Pancreas (tissue), 10 donors: ENCODE measurements at regions not wholly inside any gene's neighbourhood (a gene's known extent, or its start where the extent isn't known, plus 50 kb on each side); places are given as distances from the start of the nearest gene placed in this dataset.

Experiments
- ATAC-seq, 4 donors: fragments of 200-7000 bp; cut with Tn5 transposase; one replicate each; pipeline versions ENCODE4 v1.8.0 to v1.9.1; 2020; ENCODE audit warnings: mild to moderate bottlenecking in 4 of 4, moderate library complexity in 4 of 4
- DNase-seq, 6 donors: peaks; one replicate each; pipeline ENCODE4 v3.0.0-alpha.2; 2020
- FAIRE-seq: peaks from 2 replicates; lab custom pipeline; 2012; peaks lifted over from hg19 to GRCh38; lab: Jason Lieb, UNC
- H3K27ac ChIP-seq, 4 donors: fragments of 200-600 bp; sonication (generic); 1 replicate in 3 of 4; 2 replicates in 1 of 4; pipeline versions ENCODE4 v1.5.0 to v1.8.0; 2020
- H3K27me3 ChIP-seq, 4 donors: fragments of 200-600 bp; one replicate each; pipeline ENCODE4 v1.8.0; 2021
- H3K36me3 ChIP-seq, 3 donors: fragments of 200-600 bp; sonication (generic) in 1 of 3; one replicate each; pipeline versions ENCODE4 v1.5.0 to v1.8.0; 2020 to 2021
- H3K4me1 ChIP-seq, 3 donors: fragments of 200-600 bp; one replicate each; pipeline ENCODE4 v1.8.0; 2021
- H3K4me3 ChIP-seq, 4 donors: fragments of 200-600 bp; sonication (generic) in 2 of 4; one replicate each; pipeline versions ENCODE4 v1.5.0 to v1.8.0; 2020 to 2021
- H3K9me3 ChIP-seq, 4 donors: fragments of 200-600 bp; one replicate each; pipeline ENCODE4 v1.8.0; 2021
- WGBS, 2 donors: extraction: QIAGEN DNeasy Blood & Tissue Kit; methylation state at CpG; one replicate each; pipeline ENCODE4 v1.1.7; 2013; 5-methylcytosine and 5-hydroxymethylcytosine counted together
- intact Hi-C, 3 donors: fragments of 100-400 bp; cut with DNase I; formaldehyde crosslinking; loops; one replicate each; pipeline versions ENCODE4 v1.11.1 to v1.14.2; 2022
- TF ChIP-seq, protein P1 (sequence below), 4 donors: fragments of 200-600 bp; sonication (generic) in 3 of 4; IDR thresholded peaks; one replicate each; pipeline versions ENCODE4 v1.5.0 to v1.8.0; 2021; ENCODE audit warnings: antibody characterized with exemption in 4 of 4
- donor health status: healthy with polysubstance abuse.
- donor health status: DM: no; HTN: no; CAD: no; lungs with moderate emphysema.
- donor health status: DM: no; HTN: no; CAD: no.
- donor health status: control.
- donor health status: control.
- donor health status: Bipolar disorder and iron deficiency.
- donor health status: DM: yes; HTN: yes; CAD: no.
- donor health status: DM: no; HTN: no; CAD: no.
- donor health status: DM: no; HTN: no; CAD: no.
- donor health status: DM: yes; HTN: yes; CAD: no.

DNA sequence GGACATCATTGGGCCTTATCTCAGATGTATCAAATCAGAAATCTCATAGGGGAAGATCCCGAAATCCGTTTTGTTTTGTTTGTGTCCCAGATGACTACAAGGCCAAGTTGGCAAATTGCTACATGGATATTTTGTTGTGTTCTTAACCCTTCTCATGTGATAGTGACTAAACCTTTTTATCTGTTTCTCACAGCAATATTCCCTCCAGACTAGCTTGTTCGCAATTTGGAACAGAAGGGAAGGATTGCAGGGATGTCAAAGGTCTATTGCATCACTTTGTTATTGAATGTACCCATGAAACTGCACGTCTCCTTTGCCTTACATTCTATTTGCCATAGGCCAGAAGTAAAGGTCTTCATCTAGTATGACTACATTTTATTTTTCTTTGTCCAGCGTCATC lies 453.9 kb downstream of the NFIB start:
- TF ChIP-seq, protein P1, sequence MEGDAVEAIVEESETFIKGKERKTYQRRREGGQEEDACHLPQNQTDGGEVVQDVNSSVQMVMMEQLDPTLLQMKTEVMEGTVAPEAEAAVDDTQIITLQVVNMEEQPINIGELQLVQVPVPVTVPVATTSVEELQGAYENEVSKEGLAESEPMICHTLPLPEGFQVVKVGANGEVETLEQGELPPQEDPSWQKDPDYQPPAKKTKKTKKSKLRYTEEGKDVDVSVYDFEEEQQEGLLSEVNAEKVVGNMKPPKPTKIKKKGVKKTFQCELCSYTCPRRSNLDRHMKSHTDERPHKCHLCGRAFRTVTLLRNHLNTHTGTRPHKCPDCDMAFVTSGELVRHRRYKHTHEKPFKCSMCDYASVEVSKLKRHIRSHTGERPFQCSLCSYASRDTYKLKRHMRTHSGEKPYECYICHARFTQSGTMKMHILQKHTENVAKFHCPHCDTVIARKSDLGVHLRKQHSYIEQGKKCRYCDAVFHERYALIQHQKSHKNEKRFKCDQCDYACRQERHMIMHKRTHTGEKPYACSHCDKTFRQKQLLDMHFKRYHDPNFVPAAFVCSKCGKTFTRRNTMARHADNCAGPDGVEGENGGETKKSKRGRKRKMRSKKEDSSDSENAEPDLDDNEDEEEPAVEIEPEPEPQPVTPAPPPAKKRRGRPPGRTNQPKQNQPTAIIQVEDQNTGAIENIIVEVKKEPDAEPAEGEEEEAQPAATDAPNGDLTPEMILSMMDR (IDR thresholded peaks at IDR 0.05) = no peak
- Histone ChIP-seq H3K9me3 (no peaks in the 10 kb centered on the region), H3K27ac (no peak overlapping the region), H3K27me3 (no peaks in the 10 kb centered on the region), H3K4me3 (no peak overlapping the region), H3K36me3 (no peaks in the 10 kb centered on the region), H3K4me1 (no peaks in the 10 kb centered on the region)
- FAIRE-seq (no peak), DNase-seq (no peak), ATAC-seq (peak in 2 of 4 donors; percentile 40 to 57)
- 68 to 78% methylated on average over 5 of the region's 5 CpGs for WGBS, 2 donors
- intact Hi-C loops = no loop called here

DNA sequence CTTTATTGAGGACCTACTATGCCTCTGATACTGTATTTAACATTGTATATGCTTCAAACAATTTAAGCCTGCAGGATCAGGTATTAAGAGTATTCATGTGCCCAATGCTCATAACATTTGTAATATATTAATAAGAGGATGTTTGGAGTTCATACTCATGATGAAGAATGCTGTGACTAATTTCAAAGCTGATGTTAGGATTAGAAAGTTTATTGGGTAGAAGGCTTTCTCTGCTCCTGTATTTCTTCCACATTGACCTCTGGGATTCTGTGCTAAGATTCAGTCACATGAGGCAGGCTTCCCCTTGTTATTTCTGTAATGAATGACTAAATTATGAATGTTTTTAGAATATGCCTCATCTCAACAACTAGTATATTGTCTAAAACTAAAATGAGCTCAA lies 456.4 kb downstream of the NFIB start:
- Histone ChIP-seq H3K9me3 (no peaks in the 10 kb centered on the region), H3K36me3 (no peaks in the 10 kb centered on the region), H3K4me1 (no peaks in the 10 kb centered on the region), H3K27ac (no peak overlapping the region), H3K27me3 (no peaks in the 10 kb centered on the region), H3K4me3 (no peak overlapping the region)
- intact Hi-C loops = no loop called here
- DNase-seq = no peak
- FAIRE-seq = no peak
- TF ChIP-seq, protein P1 (IDR thresholded peaks at IDR 0.05) = no peak
- ATAC-seq = no peak

DNA sequence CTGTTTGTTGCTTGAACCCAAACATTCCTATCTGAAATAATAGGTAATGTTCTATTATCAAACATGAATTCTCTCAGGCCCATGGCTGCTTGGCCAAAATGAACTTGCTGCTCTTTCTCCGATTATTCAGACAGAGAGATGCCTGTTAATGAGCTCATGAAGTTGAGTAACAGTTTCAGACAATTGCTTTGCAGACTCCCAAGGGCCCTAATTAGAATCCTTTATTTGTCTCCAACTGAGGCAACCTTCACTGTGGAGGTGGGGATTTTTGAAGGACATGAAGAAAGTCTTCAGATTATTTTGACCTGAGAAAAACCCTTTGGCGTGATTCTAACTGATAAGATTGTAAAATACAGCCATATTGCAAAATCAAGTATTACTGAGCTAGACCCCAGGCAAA lies 466.7 kb downstream of the NFIB start:
- intact Hi-C loops = no loop called here
- Histone ChIP-seq H3K9me3 (no peaks in the 10 kb centered on the region), H3K27ac (no peak overlapping the region), H3K4me1 (no peaks in the 10 kb centered on the region), H3K36me3 (no peaks in the 10 kb centered on the region), H3K4me3 (no peak overlapping the region), H3K27me3 (no peaks in the 10 kb centered on the region)
- TF ChIP-seq, protein P1 (IDR thresholded peaks at IDR 0.05) = no peak
- DNase-seq (no peak), ATAC-seq (peak in 1 of 4 donors; percentile 34), FAIRE-seq (no peak)
- 44 to 71% methylated on average over 2 of the region's 2 CpGs for WGBS, 2 donors

GRCh38 chr9:13845460-13845859 lies 468.5 kb downstream of the NFIB start:
- ATAC-seq (no peak), DNase-seq (no peak), FAIRE-seq (no peak)
- WGBS, 2 donors = 68 to 78% methylated on average over 2 of the region's 2 CpGs
- intact Hi-C loops = no loop called here
- H3K27me3 ChIP-seq = no peaks in the 10 kb centered on the region
- TF ChIP-seq, protein P1 (IDR thresholded peaks at IDR 0.05) = no peak
- no peaks in the 10 kb centered on the region for H3K4me1 ChIP-seq
- H3K27ac ChIP-seq = no peak overlapping the region
- no peaks in the 10 kb centered on the region for H3K36me3 ChIP-seq
- H3K9me3 ChIP-seq = no peaks in the 10 kb centered on the region
- no peak overlapping the region for H3K4me3 ChIP-seq

DNA sequence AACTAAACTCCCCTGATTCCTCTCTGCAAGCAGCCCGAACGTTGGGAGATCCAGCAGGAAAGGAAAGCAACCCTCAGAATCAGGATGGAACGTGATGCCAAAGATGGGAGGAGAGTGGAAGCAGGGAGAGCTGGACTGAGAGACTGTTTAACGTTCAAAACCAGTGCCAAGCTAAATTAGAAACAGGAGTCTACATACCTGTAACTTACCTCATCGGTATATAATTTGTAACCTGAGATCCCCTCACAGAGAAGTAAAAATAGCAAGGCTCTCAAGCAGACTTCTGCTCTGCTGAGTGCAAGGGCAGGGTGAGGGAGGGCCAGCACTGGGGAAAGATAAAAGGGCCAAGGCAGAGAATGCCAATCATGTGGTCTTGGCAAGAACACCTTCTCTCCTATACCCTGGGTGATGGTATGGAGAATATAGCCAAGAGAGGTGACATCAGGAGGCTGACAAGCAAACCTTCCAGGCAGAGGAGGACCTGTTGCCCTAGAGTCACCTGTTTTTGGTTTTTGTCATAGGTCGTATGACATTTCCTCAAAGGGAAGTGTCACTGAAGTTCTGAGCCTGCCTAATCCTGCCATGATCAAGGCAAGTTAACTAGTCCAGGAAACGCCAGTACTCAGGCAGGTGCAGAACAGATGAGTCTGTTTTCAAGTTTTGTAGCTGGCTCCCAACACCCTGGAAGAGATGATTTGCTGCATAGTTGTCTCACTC lies 472.0 kb downstream of the NFIB start:
- H3K4me1 ChIP-seq = no peaks in the 10 kb centered on the region
- peak in 2 of 4 donors; percentile 29 to 47 for ATAC-seq
- H3K27me3 ChIP-seq = no peaks in the 10 kb centered on the region
- TF ChIP-seq, protein P1 (IDR thresholded peaks at IDR 0.05) = no peak
- WGBS, 2 donors = 29 to 36% methylated on average over 7 of the region's 7 CpGs
- intact Hi-C loops = no loop called here
- FAIRE-seq = no peak
- H3K27ac ChIP-seq = no peak overlapping the region
- H3K4me3 ChIP-seq = no peak overlapping the region
- DNase-seq = no peak
- no peaks in the 10 kb centered on the region for H3K36me3 ChIP-seq
- peaks cover 0 to 3% (median 0%) of the 10 kb centered on the region in 4 donors for H3K9me3 ChIP-seq
